HAP-1 (cell line): ENCODE measurements at regions not wholly inside any gene's neighbourhood (a gene's known extent, or its start where the extent isn't known, plus 50 kb on each side); places are given as distances from the start of the nearest gene placed in this dataset.
"Not testable (repeated sequence)": the region's sequence is repeated elsewhere in the genome, so short reads cannot be mapped to it uniquely, and the experiment has no call there.

ENCODE experiments used
- DNase-seq, 2 experiments: peaks; one replicate each; pipeline ENCODE4 v3.0.0-alpha.2; 2016 to 2020; ENCODE audit warnings: low spot score in 2 of 2
- H3K27me3 ChIP-seq: fragments of 250-450 bp; sonication (Bioruptor Pico); 2 replicates; pipeline ENCODE4 v1.5.1; 2020; ENCODE audit warnings: low read depth, mild to moderate bottlenecking, moderate library complexity
- H3K36me3 ChIP-seq: fragments of 250-450 bp; sonication (Bioruptor Pico); replicated peaks from 2 replicates; pipeline ENCODE4 v1.5.1; 2020; ENCODE audit warnings: mild to moderate bottlenecking
- H3K4me1 ChIP-seq: fragments of 250-450 bp; sonication (Bioruptor Pico); 2 replicates; pipeline ENCODE4 v1.5.1; 2020; ENCODE audit warnings: mild to moderate bottlenecking
- H3K4me3 ChIP-seq: fragments of 250-450 bp; sonication (Bioruptor Pico); 2 replicates; pipeline ENCODE4 v1.5.1; 2020; ENCODE audit warnings: mild to moderate bottlenecking, moderate library complexity
- H3K9me3 ChIP-seq: fragments of 250-450 bp; sonication (Bioruptor Pico); 2 replicates; pipeline ENCODE4 v1.5.1; 2020; ENCODE audit warnings: mild to moderate bottlenecking, moderate library complexity
- in situ Hi-C: fragments of 300-500 bp; cut with MboI; formaldehyde crosslinking; loops from 3 replicates; pipeline ENCODE4 v1.14.3; 2020; ENCODE audit warnings: low sequenced_read_pairs, inconsistent platforms, mixed read lengths

DNA sequence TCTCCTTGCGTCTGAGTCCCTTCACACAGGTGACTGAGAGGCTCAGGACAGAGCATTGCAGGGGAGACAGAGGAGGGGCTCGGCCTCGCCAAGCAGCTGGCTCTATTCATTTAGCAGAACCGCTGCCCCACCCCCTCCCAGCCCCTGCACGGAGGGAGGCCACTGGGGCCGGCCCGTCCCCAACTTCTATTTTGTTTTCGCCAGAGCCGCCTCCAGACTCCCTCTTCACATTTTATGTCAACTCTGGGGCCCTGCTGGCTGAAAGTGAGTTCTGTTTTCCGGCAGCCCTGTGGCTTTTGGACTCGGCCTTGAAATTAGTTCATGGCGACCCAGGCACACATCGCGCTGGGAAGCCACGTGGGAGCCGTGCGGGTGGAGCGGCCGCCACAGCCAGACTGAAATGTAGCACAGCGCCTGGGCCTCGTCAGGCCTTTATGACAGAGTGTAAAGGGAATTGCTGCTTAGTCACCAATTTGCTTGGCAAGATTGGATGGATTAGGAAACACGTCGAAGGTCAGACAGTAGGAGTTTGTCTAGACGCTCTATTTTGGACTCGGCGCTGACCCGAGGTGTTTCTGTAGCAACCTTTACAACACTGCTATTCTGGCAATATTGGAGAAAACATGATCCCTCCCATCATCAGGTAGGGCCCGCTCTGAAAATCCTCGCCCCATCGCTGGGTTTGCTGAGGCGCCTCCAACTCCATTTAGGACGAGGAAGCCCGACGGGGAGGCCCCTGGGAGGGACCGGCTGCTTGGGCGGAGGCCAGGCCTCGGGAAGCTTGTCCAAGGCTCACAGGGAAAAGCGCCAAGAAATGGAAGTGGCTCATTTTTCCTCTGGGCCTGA, 90.7 kb upstream of the CTDP1 start:
- Histone ChIP-seq H3K4me1 (no peaks in the 10 kb centered on the region), H3K4me3 (no peak overlapping the region), H3K9me3 (no peaks in the 10 kb centered on the region), H3K36me3 (no peaks in the 10 kb centered on the region), H3K27me3 (no peaks in the 10 kb centered on the region)
- DNase-seq: no peak
- in situ Hi-C loops: no loop called here

DNA sequence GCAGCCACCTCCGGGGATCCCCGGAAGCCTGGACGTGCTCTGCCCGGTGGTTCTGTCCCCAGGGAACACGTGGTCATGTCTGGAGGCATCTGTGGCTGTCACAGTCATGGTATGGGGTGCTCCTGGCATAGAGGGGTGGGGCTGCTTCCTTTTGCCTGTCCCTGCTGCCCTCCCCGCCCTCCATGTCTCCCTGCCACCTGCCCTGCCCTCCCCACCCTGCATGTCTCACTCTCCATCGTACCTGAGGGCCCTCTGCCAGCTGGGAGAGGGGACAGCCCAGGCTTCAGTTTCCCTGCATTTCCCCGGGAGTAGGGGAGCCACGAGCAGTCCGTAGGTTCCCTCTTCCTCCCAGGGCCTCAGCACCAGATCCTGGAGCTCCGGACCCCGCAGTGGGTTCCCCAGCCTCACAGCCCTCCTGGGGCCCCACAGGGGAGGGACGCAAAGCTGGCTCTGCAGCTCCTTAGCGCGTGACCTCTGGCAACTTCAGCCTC, 90.0 kb upstream of the CTDP1 start:
- no peaks in the 10 kb centered on the region for H3K36me3 ChIP-seq
- no peaks in the 10 kb centered on the region for H3K27me3 ChIP-seq
- no peak overlapping the region for H3K4me3 ChIP-seq
- in situ Hi-C loops: no loop called here
- no peaks in the 10 kb centered on the region for H3K9me3 ChIP-seq
- no peak for DNase-seq
- no peaks in the 10 kb centered on the region for H3K4me1 ChIP-seq

DNA sequence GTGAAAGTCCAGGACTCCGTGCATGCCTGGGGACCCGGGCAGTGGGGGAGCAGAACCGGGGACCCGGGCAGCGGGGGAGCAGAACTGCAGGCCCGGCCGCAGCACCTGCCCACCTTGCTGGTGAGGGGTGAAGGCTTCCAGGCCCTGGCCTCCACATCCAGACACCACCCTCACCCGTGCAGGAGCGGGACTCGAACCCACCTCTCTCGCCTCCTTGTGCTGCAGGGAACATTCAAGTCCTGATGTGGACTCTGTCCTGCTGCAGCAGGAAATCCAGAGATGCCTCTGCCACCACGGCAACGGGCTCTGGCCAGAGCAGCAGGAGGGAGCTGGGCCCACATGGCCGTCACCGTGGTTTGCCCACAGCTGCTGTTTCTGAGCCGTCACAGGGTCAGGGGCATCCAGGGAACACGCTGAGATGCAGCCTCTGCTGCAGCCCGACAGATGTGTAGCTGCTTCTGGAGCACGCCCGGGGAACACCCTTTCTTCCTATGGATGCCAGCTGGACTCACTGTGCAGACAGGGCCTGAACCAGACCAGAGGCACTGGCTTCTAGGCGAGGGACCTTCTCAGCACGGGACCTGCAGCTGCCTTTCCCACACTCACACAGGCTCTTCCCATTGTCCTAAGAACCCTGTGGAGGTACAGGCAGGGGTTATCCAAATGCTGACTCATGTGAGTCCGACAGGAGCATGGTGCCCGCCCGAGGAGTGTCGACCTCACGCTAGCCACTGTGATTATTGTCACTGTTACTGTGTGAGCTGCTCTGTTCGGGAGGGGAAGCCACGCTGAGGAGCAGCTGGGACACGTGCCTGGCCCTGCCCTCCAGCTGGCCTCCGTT, 89.2 kb upstream of the CTDP1 start:
- Histone ChIP-seq H3K27me3 (peaks cover under 1% of the 10 kb centered on the region; the same call in 1 of the 2 replicates), H3K4me3 (no peak overlapping the region), H3K36me3 (no peaks in the 10 kb centered on the region), H3K9me3 (no peaks in the 10 kb centered on the region), H3K4me1 (no peaks in the 10 kb centered on the region)
- no peak for DNase-seq
- in situ Hi-C loops: no loop called here

DNA sequence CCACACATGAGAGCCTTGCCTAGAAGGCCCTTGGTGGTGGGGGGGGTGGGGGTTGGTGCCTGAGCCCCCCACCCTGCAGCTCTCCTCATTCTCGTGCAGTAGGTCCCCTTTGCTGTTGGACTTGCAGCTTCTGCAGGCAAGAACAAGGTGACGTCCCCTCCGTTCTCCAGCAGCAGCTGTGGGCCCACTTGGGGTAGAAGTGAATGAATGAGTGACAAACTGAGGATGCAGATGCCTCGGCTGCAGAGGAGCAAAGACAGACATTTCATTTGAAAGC, 88.6 kb upstream of the CTDP1 start:
- no peaks in the 10 kb centered on the region for H3K4me1 ChIP-seq
- peaks cover 3% of the 10 kb centered on the region; the same call in 1 of the 2 replicates for H3K27me3 ChIP-seq

DNA sequence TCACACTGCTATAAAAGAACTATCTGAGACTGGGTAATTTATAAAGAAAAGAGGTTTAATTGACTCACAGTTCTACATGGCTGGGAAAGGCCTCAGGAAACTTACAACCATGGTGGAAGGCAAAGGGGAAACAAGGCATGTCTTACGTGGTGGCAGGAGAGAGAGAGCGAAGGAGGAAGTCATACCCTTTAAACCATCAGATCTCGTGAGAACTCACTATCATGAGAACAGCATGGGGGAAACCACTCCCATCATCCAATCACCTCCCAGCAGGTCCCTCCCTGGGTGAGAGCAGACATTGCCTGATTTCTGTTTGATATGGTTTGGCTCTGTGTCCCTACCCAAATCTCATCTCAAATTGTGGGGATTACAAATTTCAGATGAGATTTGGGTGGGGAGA, 86.9 kb upstream of the CTDP1 start:
- in situ Hi-C loops, DNase-seq, H3K4me1 ChIP-seq, H3K9me3 ChIP-seq, H3K27me3 ChIP-seq, H3K4me3 ChIP-seq, H3K36me3 ChIP-seq: not testable (repeated sequence)

More for the DNA sequence above, 88.6 kb upstream of the CTDP1 start:
- no peak for DNase-seq
- in situ Hi-C loops: no loop called here
- Histone ChIP-seq H3K9me3 (no peaks in the 10 kb centered on the region), H3K36me3 (no peaks in the 10 kb centered on the region), H3K4me3 (no peak overlapping the region)

DNA sequence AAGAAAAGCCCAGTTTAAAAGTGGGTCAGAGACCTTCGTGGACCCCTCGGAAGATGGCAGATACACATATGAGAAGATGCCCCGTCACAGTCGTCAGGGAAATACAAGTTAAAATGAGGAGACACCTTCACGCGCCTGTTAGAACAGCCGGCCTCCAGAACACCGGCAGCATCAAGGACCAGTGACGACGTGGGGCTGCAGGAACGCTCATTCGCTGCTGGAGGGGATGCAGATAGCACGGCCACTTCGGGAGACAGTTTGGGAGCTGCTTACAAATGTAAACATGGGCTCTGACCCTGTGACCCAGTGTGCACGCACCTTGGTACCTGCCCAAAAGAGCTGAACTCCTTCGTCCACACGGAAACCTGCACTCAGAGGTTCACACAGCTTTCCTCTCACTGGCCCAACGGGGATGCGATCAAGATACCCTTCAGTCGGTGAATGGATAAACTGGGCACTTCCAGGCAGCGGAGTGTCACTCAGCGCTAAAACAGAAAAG, 83.7 kb upstream of the CTDP1 start:
- no peak overlapping the region for H3K4me3 ChIP-seq
- peaks cover 3% of the 10 kb centered on the region; the same call in 1 of the 2 replicates for H3K27me3 ChIP-seq
- H3K36me3 ChIP-seq: no peaks in the 10 kb centered on the region
- H3K4me1 ChIP-seq: no peaks in the 10 kb centered on the region
- H3K9me3 ChIP-seq: no peaks in the 10 kb centered on the region
- in situ Hi-C loops: no loop called here
- DNase-seq: no peak

DNA sequence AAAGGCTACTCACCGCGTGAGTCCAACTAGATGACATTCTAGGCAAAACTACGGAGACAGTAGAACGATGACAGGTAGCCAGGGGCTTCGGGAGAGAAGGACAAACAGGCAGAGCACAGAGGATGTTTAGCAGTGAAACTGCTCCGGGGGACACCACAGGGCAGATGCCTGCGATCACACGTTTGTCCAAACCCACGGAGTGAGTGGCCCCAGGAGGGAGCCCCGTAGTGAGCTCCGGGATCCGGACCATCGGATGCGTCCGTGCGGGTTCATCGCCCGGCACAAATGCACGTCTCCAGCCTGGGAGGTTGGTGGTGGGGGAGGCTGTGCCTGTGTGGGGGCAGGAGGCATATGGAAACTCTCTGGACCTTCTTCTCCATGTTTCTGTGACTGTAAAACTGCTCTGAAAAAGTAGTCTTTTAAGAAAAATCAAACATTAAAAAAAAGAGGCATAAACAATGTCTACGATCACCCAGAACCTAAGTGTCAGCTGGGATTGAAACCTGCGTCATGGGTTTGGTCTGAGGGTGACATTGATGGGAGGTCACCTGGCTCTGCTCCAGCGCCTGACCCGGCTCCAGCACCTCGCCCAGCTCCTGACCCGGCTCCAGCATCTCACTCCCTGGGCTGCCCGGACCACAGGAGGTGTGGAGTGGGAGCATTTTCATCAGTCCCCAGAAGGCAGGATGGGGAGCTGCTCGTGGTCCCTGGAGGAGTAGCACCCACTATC, 83.0 kb upstream of the CTDP1 start:
- in situ Hi-C loops: no loop called here
- Histone ChIP-seq H3K4me3 (no peak overlapping the region), H3K27me3 (peaks cover 3% of the 10 kb centered on the region; the same call in 1 of the 2 replicates), H3K9me3 (no peaks in the 10 kb centered on the region), H3K36me3 (no peaks in the 10 kb centered on the region), H3K4me1 (no peaks in the 10 kb centered on the region)
- no peak for DNase-seq

DNA sequence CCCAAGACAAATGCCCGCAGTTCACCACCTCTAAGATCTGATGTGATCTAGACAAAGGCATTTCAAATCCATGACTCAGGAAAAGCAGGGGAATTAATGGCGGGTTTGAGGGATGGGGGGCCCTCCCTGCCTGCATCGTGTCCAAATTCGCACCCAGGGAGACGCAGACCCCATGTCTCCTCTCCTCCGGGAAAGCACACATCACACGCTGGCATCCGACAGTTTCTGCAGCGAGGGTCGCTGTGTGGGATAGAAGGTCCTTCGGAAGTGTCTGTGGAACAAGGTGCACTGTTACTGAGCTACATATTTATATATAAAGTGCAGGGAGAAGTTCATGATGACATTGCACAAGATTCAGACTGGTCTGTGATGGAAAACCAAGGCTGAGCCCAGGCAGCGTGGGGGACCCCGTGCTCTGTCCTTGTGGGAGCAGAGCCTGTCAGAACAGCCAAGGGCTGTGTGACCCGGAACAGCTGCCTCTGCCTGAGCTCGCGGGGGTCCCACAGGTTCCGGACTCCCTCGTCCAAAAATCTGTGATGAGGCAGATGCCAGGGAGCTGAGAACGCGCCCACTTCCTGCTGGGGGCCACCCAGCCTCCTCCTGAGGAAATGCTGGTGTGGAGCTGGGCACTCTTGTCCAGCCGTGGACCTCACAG, 82.3 kb upstream of the CTDP1 start:
- Histone ChIP-seq H3K4me1 (no peaks in the 10 kb centered on the region), H3K27me3 (peaks cover 3% of the 10 kb centered on the region; the same call in 1 of the 2 replicates), H3K4me3 (no peak overlapping the region), H3K36me3 (no peaks in the 10 kb centered on the region), H3K9me3 (no peaks in the 10 kb centered on the region)
- in situ Hi-C loops: no loop called here
- DNase-seq: no peak

DNA sequence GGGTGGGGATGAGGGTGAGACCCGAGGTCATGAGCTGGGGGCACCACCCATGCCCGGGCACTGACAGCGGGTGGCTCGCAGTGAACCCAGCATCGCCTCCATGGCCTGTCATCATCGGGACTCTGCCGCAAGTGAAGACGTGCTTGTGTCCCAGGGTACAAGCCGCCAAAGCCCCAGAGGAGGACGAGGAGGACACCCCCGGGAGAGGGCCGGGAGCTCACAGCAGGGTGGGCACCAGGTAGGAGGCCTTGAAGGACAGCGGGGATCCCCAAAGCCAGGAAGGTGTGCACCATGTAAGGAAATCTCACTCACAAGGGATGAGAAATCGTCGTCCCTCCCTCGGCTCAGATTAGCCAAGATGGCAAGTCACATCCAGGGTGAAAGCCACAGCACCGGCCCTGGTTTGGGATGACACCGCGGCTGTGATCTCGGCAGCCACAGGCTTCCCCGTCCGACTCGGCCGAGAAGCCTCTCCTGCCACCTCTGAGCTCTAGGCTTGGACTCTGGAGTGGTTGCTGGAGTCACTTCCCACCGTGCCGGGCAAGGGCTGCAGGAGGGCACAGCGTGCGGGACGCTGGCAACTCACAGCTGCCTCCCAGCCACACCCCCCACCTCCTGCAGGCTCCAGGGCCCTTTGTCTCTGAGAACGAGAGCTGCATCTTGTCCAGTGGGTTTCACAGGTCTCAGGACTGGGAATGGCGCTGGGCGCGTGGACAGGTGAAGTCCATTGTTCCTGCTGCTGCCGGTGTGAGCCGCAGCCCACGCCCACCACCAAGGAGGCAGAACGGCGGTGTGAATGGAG, 81.6 kb upstream of the CTDP1 start:
- H3K4me1 ChIP-seq: no peaks in the 10 kb centered on the region
- in situ Hi-C loops: no loop called here
- DNase-seq: no peak
- H3K27me3 ChIP-seq: peaks cover 3% of the 10 kb centered on the region; the same call in 1 of the 2 replicates
- H3K36me3 ChIP-seq: no peaks in the 10 kb centered on the region
- H3K9me3 ChIP-seq: no peaks in the 10 kb centered on the region
- H3K4me3 ChIP-seq: no peak overlapping the region

DNA sequence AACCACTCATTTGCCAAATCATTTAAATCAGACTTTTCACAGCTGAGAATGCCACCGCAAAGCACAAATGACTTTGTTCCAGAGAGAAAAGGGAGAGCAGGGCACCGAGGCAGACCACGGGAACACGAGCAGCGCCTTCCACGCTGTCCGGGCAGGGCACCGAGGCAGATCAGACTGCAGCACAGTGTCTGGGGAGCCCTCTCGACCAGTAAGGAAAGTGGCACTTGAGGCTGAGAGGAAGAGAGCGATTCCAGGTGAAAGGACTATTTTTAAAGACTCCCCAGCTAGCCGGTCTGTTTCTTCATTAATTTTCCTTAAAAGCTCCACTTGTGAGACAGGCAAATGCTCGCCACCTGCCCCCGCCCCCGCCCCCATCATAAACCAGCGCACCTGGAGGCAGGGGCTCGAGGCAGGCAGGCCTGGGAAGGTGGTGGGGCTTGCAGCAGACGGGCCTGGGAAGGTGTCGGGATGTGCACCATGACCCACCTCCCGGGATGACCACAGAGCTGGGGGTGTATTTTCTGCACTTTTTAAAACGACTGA, 80.9 kb upstream of the CTDP1 start:
- in situ Hi-C loops: no loop called here
- DNase-seq: no peak
- Histone ChIP-seq H3K9me3 (no peaks in the 10 kb centered on the region), H3K36me3 (no peaks in the 10 kb centered on the region), H3K4me1 (no peaks in the 10 kb centered on the region), H3K27me3 (peaks cover 3% of the 10 kb centered on the region; the same call in 1 of the 2 replicates), H3K4me3 (no peak overlapping the region)

DNA sequence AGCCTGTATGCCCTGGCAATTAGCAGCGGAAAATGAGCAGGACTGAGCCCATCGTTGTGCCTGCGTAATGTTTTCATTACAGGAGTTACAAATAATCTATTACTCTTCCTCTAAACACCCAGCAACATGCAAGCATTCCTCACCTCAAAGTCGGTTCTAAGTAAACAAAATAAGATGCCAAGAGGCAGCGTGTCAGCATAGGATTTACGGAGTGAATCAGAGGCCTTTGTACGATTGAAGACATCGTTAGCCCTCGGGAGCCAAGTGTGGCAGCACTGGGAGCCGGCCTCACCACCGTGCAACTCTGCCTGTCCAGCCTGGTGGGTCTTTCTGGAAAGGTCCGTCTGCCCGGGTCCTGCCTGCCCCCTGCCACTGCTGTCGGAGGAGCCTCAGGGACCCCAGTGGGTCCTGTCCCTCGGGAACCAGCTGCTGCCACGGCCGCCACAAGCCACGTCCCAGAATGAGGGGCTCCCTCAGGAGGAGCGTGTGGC, 80.1 kb upstream of the CTDP1 start:
- Histone ChIP-seq H3K4me1 (no peaks in the 10 kb centered on the region), H3K27me3 (peaks cover 3% of the 10 kb centered on the region; the same call in 1 of the 2 replicates), H3K4me3 (no peak overlapping the region), H3K36me3 (no peaks in the 10 kb centered on the region), H3K9me3 (no peaks in the 10 kb centered on the region)
- DNase-seq: no peak
- in situ Hi-C loops: no loop called here

DNA sequence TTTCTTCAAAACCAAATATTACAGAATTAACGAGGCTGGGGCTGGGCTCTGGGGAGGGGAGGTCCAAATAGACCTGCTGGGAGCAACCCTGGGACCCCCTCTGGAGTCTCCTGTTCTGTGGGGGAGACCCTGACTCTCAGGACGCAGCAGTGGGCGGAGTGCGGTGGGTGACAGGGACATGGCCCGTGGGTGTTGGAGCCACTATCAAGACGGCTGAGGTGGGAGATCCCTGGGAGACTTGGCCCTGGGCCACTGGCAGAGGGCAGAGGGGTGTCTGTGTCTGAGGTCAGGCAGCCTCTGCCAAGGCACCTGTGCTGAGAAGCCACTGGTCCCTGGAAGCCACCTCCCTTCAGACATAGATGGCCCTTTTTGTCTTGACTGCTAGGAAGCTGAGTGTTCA, 79.5 kb upstream of the CTDP1 start:
- no peaks in the 10 kb centered on the region for H3K36me3 ChIP-seq
- peaks cover 3% of the 10 kb centered on the region; the same call in 1 of the 2 replicates for H3K27me3 ChIP-seq
- no peaks in the 10 kb centered on the region for H3K4me1 ChIP-seq
- in situ Hi-C loops: no loop called here
- no peak for DNase-seq
- H3K4me3 ChIP-seq: no peak overlapping the region
- no peaks in the 10 kb centered on the region for H3K9me3 ChIP-seq
